ENCODE measurements at regions not wholly inside any gene's neighbourhood (a gene's known extent, or its start where the extent isn't known, plus 50 kb on each side); places are given as distances from the start of the nearest gene placed in this dataset.
A peak's percentile ranks its signal among the peaks of the same experiment; 100 is the strongest.

GRCh38 chr17:33595828-33596227, 302.7 kb upstream of the ASIC2 start:
- no peak for DNase-seq
- no peaks in the 10 kb centered on the region for H3K9me3 ChIP-seq
- no peaks in the 10 kb centered on the region for H3K36me3 ChIP-seq
- peaks cover 11% of the 10 kb centered on the region for H3K27me3 ChIP-seq
- TF ChIP-seq, protein P1, sequence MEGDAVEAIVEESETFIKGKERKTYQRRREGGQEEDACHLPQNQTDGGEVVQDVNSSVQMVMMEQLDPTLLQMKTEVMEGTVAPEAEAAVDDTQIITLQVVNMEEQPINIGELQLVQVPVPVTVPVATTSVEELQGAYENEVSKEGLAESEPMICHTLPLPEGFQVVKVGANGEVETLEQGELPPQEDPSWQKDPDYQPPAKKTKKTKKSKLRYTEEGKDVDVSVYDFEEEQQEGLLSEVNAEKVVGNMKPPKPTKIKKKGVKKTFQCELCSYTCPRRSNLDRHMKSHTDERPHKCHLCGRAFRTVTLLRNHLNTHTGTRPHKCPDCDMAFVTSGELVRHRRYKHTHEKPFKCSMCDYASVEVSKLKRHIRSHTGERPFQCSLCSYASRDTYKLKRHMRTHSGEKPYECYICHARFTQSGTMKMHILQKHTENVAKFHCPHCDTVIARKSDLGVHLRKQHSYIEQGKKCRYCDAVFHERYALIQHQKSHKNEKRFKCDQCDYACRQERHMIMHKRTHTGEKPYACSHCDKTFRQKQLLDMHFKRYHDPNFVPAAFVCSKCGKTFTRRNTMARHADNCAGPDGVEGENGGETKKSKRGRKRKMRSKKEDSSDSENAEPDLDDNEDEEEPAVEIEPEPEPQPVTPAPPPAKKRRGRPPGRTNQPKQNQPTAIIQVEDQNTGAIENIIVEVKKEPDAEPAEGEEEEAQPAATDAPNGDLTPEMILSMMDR (IDR thresholded peaks at IDR 0.05; ENCODE audit: low read depth, low read length) = no peak
- H3K4me1 ChIP-seq = no peaks in the 10 kb centered on the region; the same call in 1 of the 2 replicates
- H3K4me3 ChIP-seq (ENCODE audit: low read depth, low read length) = no peak overlapping the region

DNA sequence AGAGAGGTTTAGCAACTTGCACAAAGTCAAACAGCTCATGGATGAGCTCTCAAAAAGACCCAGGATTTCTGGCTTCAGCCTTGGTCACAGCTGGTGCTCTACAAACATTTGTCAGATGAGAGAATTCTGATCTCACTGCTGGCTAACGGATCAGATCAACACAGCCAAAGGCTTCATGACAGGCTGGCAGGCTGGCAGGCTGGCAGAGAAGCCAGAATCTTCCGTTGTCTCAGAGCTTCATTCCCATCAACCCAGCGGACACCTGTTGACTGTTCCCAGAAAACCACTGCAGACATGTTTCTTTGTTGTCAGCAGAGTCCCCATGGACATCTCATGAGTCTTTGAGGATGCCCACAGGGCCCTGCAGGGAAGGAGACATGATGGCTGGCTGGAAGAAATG, 303.8 kb upstream of the ASIC2 start:
- H3K27me3 ChIP-seq = peaks cover 11% of the 10 kb centered on the region
- DNase-seq = no peak
- H3K36me3 ChIP-seq = no peaks in the 10 kb centered on the region
- no peaks in the 10 kb centered on the region; the same call in 1 of the 2 replicates for H3K4me1 ChIP-seq
- TF ChIP-seq, protein P1 (IDR thresholded peaks at IDR 0.05; ENCODE audit: low read depth, low read length) = no peak
- H3K9me3 ChIP-seq = no peaks in the 10 kb centered on the region
- no peak overlapping the region for H3K4me3 ChIP-seq (ENCODE audit: low read depth, low read length)

DNA sequence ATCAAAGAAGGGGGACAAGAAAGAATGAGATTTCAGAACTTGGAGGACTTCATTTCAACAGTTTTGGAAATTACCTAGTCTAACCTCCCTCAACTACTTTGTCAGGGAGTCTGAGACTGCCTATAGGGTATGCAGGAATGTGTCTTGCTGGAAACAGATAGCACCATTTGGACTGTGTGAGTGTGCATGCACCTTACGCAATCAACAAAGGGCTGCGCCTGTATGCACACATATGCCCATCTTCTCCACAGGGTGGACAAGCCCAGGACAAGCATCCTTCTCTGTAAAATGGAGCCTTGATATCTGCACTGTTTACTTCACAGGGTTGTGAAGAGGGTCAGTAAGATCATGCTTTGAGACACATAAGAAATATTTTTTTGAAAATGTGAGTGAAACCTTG, 305.7 kb upstream of the ASIC2 start:
- Histone ChIP-seq H3K4me1 (no peaks in the 10 kb centered on the region; the same call in 1 of the 2 replicates), H3K27me3 (peaks cover 11% of the 10 kb centered on the region), H3K9me3 (no peaks in the 10 kb centered on the region), H3K36me3 (no peaks in the 10 kb centered on the region), H3K4me3 (ENCODE audit: low read depth, low read length) (no peak overlapping the region)
- TF ChIP-seq, protein P1 (IDR thresholded peaks at IDR 0.05; ENCODE audit: low read depth, low read length) = no peak
- DNase-seq = no peak

DNA sequence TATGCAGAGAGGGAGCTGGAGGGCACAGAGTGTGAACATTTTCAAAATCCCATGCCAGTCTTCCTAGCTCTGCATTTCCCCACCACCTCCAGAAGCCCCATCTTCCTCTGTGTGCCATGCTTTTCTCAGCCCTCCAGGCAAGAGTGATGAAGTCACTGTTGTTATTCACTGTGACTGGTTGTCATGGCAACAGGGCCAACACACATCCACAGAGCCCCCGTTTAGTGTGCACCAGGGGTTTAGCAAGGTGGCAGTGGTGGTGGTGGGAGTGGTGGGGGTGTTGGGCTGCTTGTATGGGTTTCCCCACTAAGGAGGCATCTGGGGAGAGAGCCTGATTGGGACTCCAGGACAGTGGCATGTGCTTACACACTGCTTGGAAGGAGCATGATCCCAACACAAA, 309.9 kb upstream of the ASIC2 start:
- Histone ChIP-seq H3K27me3 (peaks cover 32% of the 10 kb centered on the region), H3K4me3 (ENCODE audit: low read depth, low read length) (no peak overlapping the region), H3K36me3 (no peaks in the 10 kb centered on the region), H3K9me3 (no peaks in the 10 kb centered on the region), H3K4me1 (no peaks in the 10 kb centered on the region)
- peak; percentile 12 for DNase-seq
- TF ChIP-seq, protein P1 (IDR thresholded peaks at IDR 0.05; ENCODE audit: low read depth, low read length) = no peak

- TF ChIP-seq, protein P1 (IDR thresholded peaks at IDR 0.05; ENCODE audit: low read depth, low read length) = no peak
- peak; percentile 22 for DNase-seq
- H3K4me1 ChIP-seq = no peaks in the 10 kb centered on the region
- peaks cover 32% of the 10 kb centered on the region for H3K27me3 ChIP-seq
- no peaks in the 10 kb centered on the region for H3K36me3 ChIP-seq
- H3K4me3 ChIP-seq (ENCODE audit: low read depth, low read length) = no peak overlapping the region
- no peaks in the 10 kb centered on the region for H3K9me3 ChIP-seq
Observed at GRCh38 chr17:33603789-33604188, 310.7 kb upstream of the ASIC2 start.

GRCh38 chr17:33611532-33611931, 318.4 kb upstream of the ASIC2 start:
- Histone ChIP-seq H3K4me1 (no peaks in the 10 kb centered on the region), H3K4me3 (ENCODE audit: low read depth, low read length) (no peak overlapping the region), H3K9me3 (no peaks in the 10 kb centered on the region), H3K36me3 (no peaks in the 10 kb centered on the region), H3K27me3 (peaks cover 48% of the 10 kb centered on the region)
- TF ChIP-seq, protein P1 (IDR thresholded peaks at IDR 0.05; ENCODE audit: low read depth, low read length) = no peak
- DNase-seq = no peak
